NCI-H226 (cell line): ENCODE measurements at regions not wholly inside any gene's neighbourhood (a gene's known extent, or its start where the extent isn't known, plus 50 kb on each side); places are given as distances from the start of the nearest gene placed in this dataset.
"Not testable (repeated sequence)": the region's sequence is repeated elsewhere in the genome, so short reads cannot be mapped to it uniquely, and the experiment has no call there.

ENCODE experiments used
- DNase-seq: peaks from one replicate; pipeline ENCODE4 v3.0.0-alpha.2; 2015

- no peak for DNase-seq
Measured at GRCh38 chr3:139095803-139096466, 51.2 kb upstream of the PRR23C start.

- DNase-seq, result no peak
Measured at GRCh38 chr3:139096670-139097069, 52.0 kb upstream of the PRR23C start.

- DNase-seq, result no peak
Measured at GRCh38 chr3:139098391-139098790, 53.7 kb upstream of the PRR23C start.

GRCh38 chr3:139099968-139100817, 55.5 kb upstream of the PRR23C start:
- no peak for DNase-seq

- DNase-seq, result no peak
Measured at GRCh38 chr3:139100821-139101220, 56.1 kb upstream of the PRR23C start.

GRCh38 chr3:139101396-139101795, 56.7 kb upstream of the PRR23C start:
- DNase-seq, result no peak

- no peak for DNase-seq
Measured at GRCh38 chr3:139103484-139103883, 58.8 kb upstream of the PRR23C start.

GRCh38 chr3:139104062-139104461, 59.4 kb upstream of the PRR23C start:
- no peak for DNase-seq

- no peak for DNase-seq
Measured at GRCh38 chr3:139105154-139105702, 60.5 kb upstream of the PRR23C start.

- no peak for DNase-seq
Measured at GRCh38 chr3:139106013-139106932, 61.6 kb upstream of the PRR23C start.

- no peak for DNase-seq
Measured at GRCh38 chr3:139107424-139108252, 62.9 kb upstream of the PRR23C start.

- DNase-seq, result no peak
Measured at GRCh38 chr3:139108253-139108969, 63.7 kb upstream of the PRR23C start.

- DNase-seq, result no peak
Measured at GRCh38 chr3:139109271-139109670, 64.6 kb upstream of the PRR23C start.

GRCh38 chr3:139110072-139110830, 65.6 kb upstream of the PRR23C start:
- DNase-seq, result no peak

- not testable (repeated sequence) for DNase-seq
Measured at GRCh38 chr3:139110929-139111328, 66.2 kb upstream of the PRR23C start.

- peak; percentile 50 for DNase-seq
Measured at GRCh38 chr3:139111392-139112229, 66.9 kb upstream of the PRR23C start.

GRCh38 chr3:139112230-139112558, 67.5 kb upstream of the PRR23C start:
- DNase-seq, result no peak

GRCh38 chr3:139113231-139113992, 68.7 kb upstream of the PRR23C start:
- no peak for DNase-seq

GRCh38 chr3:139113993-139114375, 69.3 kb upstream of the PRR23C start:
- DNase-seq, result no peak
